ENCODE measurements at regions not wholly inside any gene's neighbourhood (a gene's known extent, or its start where the extent isn't known, plus 50 kb on each side); places are given as distances from the start of the nearest gene placed in this dataset.

DNA sequence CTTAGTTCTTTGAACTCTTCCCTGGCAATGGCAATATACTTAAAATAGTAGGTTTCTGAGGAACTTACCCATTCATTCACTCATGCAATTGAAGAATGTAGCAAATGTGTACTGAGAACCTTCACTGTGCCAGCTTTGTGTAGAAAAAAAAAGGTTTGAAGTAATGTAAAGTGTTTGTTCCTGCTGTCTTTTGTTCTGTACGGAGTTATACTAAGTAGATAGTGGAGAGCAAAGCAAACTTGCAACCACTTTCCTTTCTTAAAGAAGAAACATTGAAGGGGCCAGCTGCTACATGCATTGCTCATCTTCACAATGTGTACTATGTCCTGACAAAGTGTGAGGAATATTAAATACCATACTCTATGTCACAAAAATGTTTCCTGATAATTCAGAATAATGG is 68.9 kb upstream of the FREM2 start:
- FAIRE-seq (no peak), ATAC-seq (no peak), DNase-seq (ENCODE audit: extremely low read depth in 1 of 4, low spot score in 3 of 4) (no peak)
- 0% methylated on average over 1 of the region's 1 CpG for WGBS (ENCODE audit: insufficient coverage, low coverage, missing lambda C conversion rate)
- ChIA-PET POLR2A (no interaction called here), CTCF (ENCODE audit: low intra/inter-chr PET ratio) (no interaction called here)
- Histone ChIP-seq H3K79me2 (ENCODE audit: control insufficient read depth, insufficient read depth, low read length) (no peaks in the 10 kb centered on the region), H4K20me1 (replicated peaks; ENCODE audit: control insufficient read depth, insufficient read depth, low read length) (no peaks in the 10 kb centered on the region), H3K36me3 (ENCODE audit: control insufficient read depth, insufficient read depth, low read length) (no peaks in the 10 kb centered on the region), H3K27ac (ENCODE audit: extremely low read depth, low read depth, low read length) (no peak overlapping the region), H2AFZ (ENCODE audit: low read depth, low read length) (no peak overlapping the region), H3K4me3 (no peak overlapping the region), H3K9me3 (replicated peaks; ENCODE audit: control insufficient read depth, insufficient read depth, low read depth, low read length) (no peaks in the 10 kb centered on the region; the same call in 1 of the 2 replicates), H3K9me1 (ENCODE audit: control insufficient read depth, insufficient read depth, low read length) (no peaks in the 10 kb centered on the region), H3K9ac (ENCODE audit: insufficient read depth in 1 of 2, low read depth in 2 of 2, low read length in 2 of 2) (no peak overlapping the region), H3K4me1 (replicated peaks in 1 of 2; ENCODE audit: control insufficient read depth in 2 of 2, insufficient read depth in 2 of 2, low read length in 2 of 2) (no peaks in the 10 kb centered on the region), H3K27me3 (ENCODE audit: control insufficient read depth in 2 of 2, insufficient read depth in 2 of 2, low read length in 2 of 2) (no peaks in the 10 kb centered on the region), H3K4me2 (ENCODE audit: insufficient read depth, low read length) (no peak overlapping the region)
- in situ Hi-C loops (cut with MboI) (no loop called here), intact Hi-C loops (cut with micrococcal nuclease) (no loop called here)
- no TSS peak for BruUV-seq (replicated peaks)
- TF ChIP-seq ZNF644 (tag; IDR thresholded peaks at IDR 0.05; ENCODE audit: low read depth) (no peak), ZNF174 (CRISPR knock-in tag; IDR thresholded peaks at IDR 0.05) (no peak), ZNF668 (CRISPR knock-in tag; IDR thresholded peaks at IDR 0.05) (no peak), CCNT2 (IDR thresholded peaks at IDR 0.05; ENCODE audit: borderline replicate concordance, extremely low read depth, insufficient read length, low read depth, low read length) (no peak), ZNF584 (CRISPR knock-in tag; IDR thresholded peaks at IDR 0.05; ENCODE audit: low read depth) (no peak), NFIC (IDR thresholded peaks at IDR 0.05) (no peak), ZFP30 (CRISPR knock-in tag; IDR thresholded peaks at IDR 0.05; ENCODE audit: borderline replicate concordance) (no peak), DPF2 (IDR thresholded peaks at IDR 0.05) (no peak), TEAD1 (CRISPR knock-in tag; IDR thresholded peaks at IDR 0.05) (no peak)
